Loucy (cell line): ENCODE measurements at regions not wholly inside any gene's neighbourhood (a gene's known extent, or its start where the extent isn't known, plus 50 kb on each side); places are given as distances from the start of the nearest gene placed in this dataset.

ENCODE experiments used
- EZH2phosphoT487 ChIP-seq: fragments of 200-600 bp; IDR thresholded peaks from 2 replicates; pipeline ENCODE4 v1.6.1; 2018; ENCODE audit warnings: antibody characterized with exemption, mild to moderate bottlenecking, moderate library complexity, borderline replicate concordance
- TF ChIP-seq, protein P1 (sequence below): fragments of 200-600 bp; sonication (generic); conservative IDR thresholded peaks from 2 replicates; pipeline ENCODE4 v1.5.1; 2014; ENCODE audit warnings: mild to moderate bottlenecking, antibody characterized with exemption, low read length

DNA sequence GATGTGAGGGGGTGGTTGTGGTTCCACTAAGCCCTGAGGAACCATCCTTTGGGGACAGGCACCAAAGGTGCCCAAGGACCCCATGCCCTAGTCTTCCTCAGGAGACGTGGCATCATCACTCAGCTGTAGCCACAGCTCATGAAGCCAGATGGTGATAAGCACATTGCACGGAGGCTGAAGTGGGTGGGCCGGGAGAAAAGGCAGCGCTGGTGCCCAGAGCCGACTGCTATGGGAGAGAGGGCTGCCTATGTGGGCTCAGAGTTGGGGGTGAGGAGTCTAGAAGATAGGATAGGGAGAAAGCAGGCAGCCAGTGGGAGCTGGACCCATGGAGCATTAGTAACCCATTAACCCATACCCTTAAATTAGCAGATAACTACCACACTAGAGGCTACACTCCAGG, 325.3 kb downstream of the RPS24 start:
- no peak for TF ChIP-seq EZH2phosphoT487
- TF ChIP-seq, protein P1, sequence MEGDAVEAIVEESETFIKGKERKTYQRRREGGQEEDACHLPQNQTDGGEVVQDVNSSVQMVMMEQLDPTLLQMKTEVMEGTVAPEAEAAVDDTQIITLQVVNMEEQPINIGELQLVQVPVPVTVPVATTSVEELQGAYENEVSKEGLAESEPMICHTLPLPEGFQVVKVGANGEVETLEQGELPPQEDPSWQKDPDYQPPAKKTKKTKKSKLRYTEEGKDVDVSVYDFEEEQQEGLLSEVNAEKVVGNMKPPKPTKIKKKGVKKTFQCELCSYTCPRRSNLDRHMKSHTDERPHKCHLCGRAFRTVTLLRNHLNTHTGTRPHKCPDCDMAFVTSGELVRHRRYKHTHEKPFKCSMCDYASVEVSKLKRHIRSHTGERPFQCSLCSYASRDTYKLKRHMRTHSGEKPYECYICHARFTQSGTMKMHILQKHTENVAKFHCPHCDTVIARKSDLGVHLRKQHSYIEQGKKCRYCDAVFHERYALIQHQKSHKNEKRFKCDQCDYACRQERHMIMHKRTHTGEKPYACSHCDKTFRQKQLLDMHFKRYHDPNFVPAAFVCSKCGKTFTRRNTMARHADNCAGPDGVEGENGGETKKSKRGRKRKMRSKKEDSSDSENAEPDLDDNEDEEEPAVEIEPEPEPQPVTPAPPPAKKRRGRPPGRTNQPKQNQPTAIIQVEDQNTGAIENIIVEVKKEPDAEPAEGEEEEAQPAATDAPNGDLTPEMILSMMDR, result no peak
